Activated CD4-positive, alpha-beta T cell treated with anti-CD3 and anti-CD28 coated beads, Interleukin-2, Interleukin-6, amounts not matched to agents 100 ng/mL and 50 ng/mL, durations not matched to agents 16 hours and 8 hours (primary cell): ENCODE measurements at regions not wholly inside any gene's neighbourhood (a gene's known extent, or its start where the extent isn't known, plus 50 kb on each side); places are given as distances from the start of the nearest gene placed in this dataset.
"Not testable (repeated sequence)": the region's sequence is repeated elsewhere in the genome, so short reads cannot be mapped to it uniquely, and the experiment has no call there.

Source experiments
- DNase-seq: peaks from one replicate; pipeline ENCODE4 v3.0.0-alpha.2; 2020

GRCh38 chr2:237196866-237197618 lies 111.4 kb downstream of the COPS8 start:
- DNase-seq = no peak

GRCh38 chr2:237198164-237198855 lies 112.6 kb downstream of the COPS8 start:
- DNase-seq = no peak

GRCh38 chr2:237199082-237199481 lies 113.4 kb downstream of the COPS8 start:
- no peak for DNase-seq

GRCh38 chr2:237199577-237199976 lies 113.9 kb downstream of the COPS8 start:
- DNase-seq = no peak

- no peak for DNase-seq
Measured at GRCh38 chr2:237200462-237200861, 114.8 kb downstream of the COPS8 start.

GRCh38 chr2:237201461-237202287 lies 116.0 kb downstream of the COPS8 start:
- DNase-seq = no peak

GRCh38 chr2:237202288-237203030 lies 116.8 kb downstream of the COPS8 start:
- no peak for DNase-seq

- DNase-seq = no peak
Measured at GRCh38 chr2:237205043-237205541, 119.4 kb downstream of the COPS8 start.

- no peak for DNase-seq
Measured at GRCh38 chr2:237205561-237205971, 119.9 kb downstream of the COPS8 start.

- no peak for DNase-seq
Measured at GRCh38 chr2:237207646-237208045, 122.0 kb downstream of the COPS8 start.

- no peak for DNase-seq
Measured at GRCh38 chr2:237208373-237209260, 122.9 kb downstream of the COPS8 start.

- no peak for DNase-seq
Measured at GRCh38 chr2:237209885-237210284, 124.2 kb downstream of the COPS8 start.

GRCh38 chr2:237210297-237210696 lies 124.6 kb downstream of the COPS8 start:
- DNase-seq = no peak

- DNase-seq = no peak
Measured at GRCh38 chr2:237210763-237211162, 125.1 kb downstream of the COPS8 start.

GRCh38 chr2:237212356-237213279 lies 126.9 kb downstream of the COPS8 start:
- not testable (repeated sequence) for DNase-seq

GRCh38 chr2:237213315-237214022 lies 127.8 kb downstream of the COPS8 start:
- no peak for DNase-seq

GRCh38 chr2:237214030-237214675 lies 128.5 kb downstream of the COPS8 start:
- no peak for DNase-seq

- DNase-seq = no peak
Measured at GRCh38 chr2:237214963-237215362, 129.3 kb downstream of the COPS8 start.

GRCh38 chr2:237217995-237218616 lies 132.4 kb downstream of the COPS8 start:
- DNase-seq = no peak
